CD8-positive, alpha-beta memory T cell (primary cell): ENCODE measurements at regions not wholly inside any gene's neighbourhood (a gene's known extent, or its start where the extent isn't known, plus 50 kb on each side); places are given as distances from the start of the nearest gene placed in this dataset.
"Not testable (repeated sequence)": the region's sequence is repeated elsewhere in the genome, so short reads cannot be mapped to it uniquely, and the experiment has no call there.

Experiments used
- CTCF ChIA-PET: fragments of 350-600 bp; sonication (Branson Sonifier 250); formaldehyde crosslinking; loops from one replicate; lab custom pipeline; 2021; ENCODE audit warnings: antibody characterized with exemption; lab: Charles Lee
- POLR2A ChIA-PET: fragments of 350-600 bp; sonication (Branson Sonifier 250); formaldehyde crosslinking; loops from one replicate; lab custom pipeline; 2021; ENCODE audit warnings: antibody characterized with exemption; lab: Charles Lee
- DNase-seq, 5 donors: peaks; one replicate each; pipeline versions ENCODE4 v3.0.0 to v3.0.0-alpha.2; 2020 to 2022; ENCODE audit warnings: mixed read lengths in 1 of 5
- H3K27ac ChIP-seq: one replicate; pipeline ENCODE4 v1.7.0; 2013; ENCODE audit warnings: low read depth, mild to moderate bottlenecking, low read length, moderate library complexity
- H3K27me3 ChIP-seq: 2 replicates; pipeline ENCODE4 v1.7.0; 2013; ENCODE audit warnings: low read length, mild to moderate bottlenecking; ENCODE audit not compliant: insufficient read depth, poor library complexity, severe bottlenecking
- H3K36me3 ChIP-seq: 2 replicates; pipeline ENCODE4 v1.7.0; 2013; ENCODE audit warnings: mild to moderate bottlenecking, low read length, moderate library complexity; ENCODE audit not compliant: insufficient read depth
- H3K4me1 ChIP-seq: 2 replicates; pipeline ENCODE4 v1.7.0; 2013; ENCODE audit warnings: mild to moderate bottlenecking, low read length, moderate library complexity; ENCODE audit not compliant: insufficient read depth
- H3K4me3 ChIP-seq: 2 replicates; pipeline ENCODE4 v1.7.0; 2013; ENCODE audit warnings: mild to moderate bottlenecking, low read length
- H3K9me3 ChIP-seq: 2 replicates; pipeline ENCODE4 v1.7.0; 2013; ENCODE audit warnings: mild to moderate bottlenecking, low read length
- H3K27ac Mint-ChIP-seq, 8 donors: one replicate each; pipeline ENCODE4 v1.8.0; 2020 to 2021; ENCODE audit warnings: mixed read lengths in 8 of 8, mild to moderate bottlenecking in 6 of 8, inconsistent platforms in 3 of 8, moderate library complexity in 3 of 8
- H3K27me3 Mint-ChIP-seq, 2 donors: one replicate each; pipeline ENCODE4 v1.8.0; 2020 to 2021; ENCODE audit warnings: mixed read lengths in 2 of 2, mild to moderate bottlenecking in 1 of 2, moderate library complexity in 1 of 2
- H3K36me3 Mint-ChIP-seq, 3 donors: one replicate each; pipeline ENCODE4 v1.8.0; 2020 to 2021; ENCODE audit warnings: mixed read lengths in 3 of 3, inconsistent platforms in 1 of 3, mild to moderate bottlenecking in 1 of 3
- H3K4me1 Mint-ChIP-seq, 3 donors: one replicate each; pipeline ENCODE4 v1.8.0; 2020 to 2021; ENCODE audit warnings: mixed read lengths in 3 of 3, inconsistent platforms in 1 of 3, mild to moderate bottlenecking in 1 of 3
- H3K4me3 Mint-ChIP-seq, 7 donors: one replicate each; pipeline ENCODE4 v1.8.0; 2020 to 2021; ENCODE audit warnings: mixed read lengths in 7 of 7, mild to moderate bottlenecking in 6 of 7, moderate library complexity in 4 of 7, inconsistent platforms in 2 of 7
- H3K9me3 Mint-ChIP-seq, 5 donors: one replicate each; pipeline ENCODE4 v1.8.0; 2020 to 2022; ENCODE audit warnings: mixed read lengths in 5 of 5, mild to moderate bottlenecking in 3 of 5, moderate library complexity in 2 of 5, inconsistent platforms in 1 of 5

DNA sequence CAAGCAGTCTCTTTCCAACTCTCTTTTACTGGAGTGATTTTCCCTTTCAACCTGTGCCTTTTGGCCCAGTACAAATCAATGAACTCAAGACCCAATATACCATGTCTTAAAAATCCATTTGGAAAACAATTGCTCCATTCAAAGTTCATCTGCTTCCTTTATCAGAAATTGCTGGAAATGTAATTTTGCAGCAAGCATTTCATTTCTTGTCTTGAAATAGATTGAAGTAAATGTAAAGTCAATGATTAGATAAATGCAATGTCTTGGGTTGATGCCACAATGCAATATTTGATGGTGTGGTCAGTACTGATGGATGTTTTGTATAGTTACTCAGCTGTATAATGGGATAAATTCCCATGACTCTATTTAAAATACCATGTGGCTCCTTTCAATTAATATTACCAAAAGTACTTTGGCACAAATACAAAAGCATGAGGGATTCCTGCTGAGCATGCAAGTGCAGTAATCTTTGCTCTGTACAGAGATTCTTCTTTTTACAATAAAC is 707.7 kb upstream of the NOVA1 start:
- no peaks in the 10 kb centered on the region for H3K27me3 ChIP-seq
- H3K27ac ChIP-seq: no peak overlapping the region
- no peak overlapping the region for H3K4me3 ChIP-seq
- CTCF ChIA-PET: no interaction called here
- DNase-seq: no peak
- Mint-ChIP-seq H3K4me1 (no peaks in the 10 kb centered on the region), H3K27me3 (no peaks in the 10 kb centered on the region), H3K4me3 (no peak overlapping the region), H3K9me3 (peaks cover 13 to 52% (median 22%) of the 10 kb centered on the region in 5 donors), H3K27ac (no peak overlapping the region), H3K36me3 (no peaks in the 10 kb centered on the region)
- POLR2A ChIA-PET: no interaction called here
- no peaks in the 10 kb centered on the region for H3K9me3 ChIP-seq
- H3K4me1 ChIP-seq: no peaks in the 10 kb centered on the region
- no peaks in the 10 kb centered on the region for H3K36me3 ChIP-seq

DNA sequence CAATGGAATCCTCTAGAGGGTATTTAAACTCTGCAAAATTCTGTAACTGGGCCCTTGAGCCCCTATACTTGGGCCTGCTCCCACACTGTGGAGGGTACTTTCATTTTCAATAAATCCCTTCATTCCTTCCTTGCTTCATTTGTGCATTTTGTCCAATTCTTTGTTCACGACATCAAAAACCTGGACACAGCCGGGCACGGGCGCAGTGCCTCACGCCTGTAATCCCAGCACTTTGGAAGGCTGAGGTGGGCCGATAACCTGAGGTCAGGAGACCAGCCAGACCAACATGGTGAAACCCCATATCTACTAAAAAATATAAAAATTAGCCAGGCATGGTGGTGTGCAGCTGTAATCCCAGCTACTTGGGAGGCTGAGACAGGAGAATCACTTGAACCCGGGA is 714.9 kb upstream of the NOVA1 start:
- CTCF ChIA-PET, H3K4me3 Mint-ChIP-seq: not testable (repeated sequence)

DNA sequence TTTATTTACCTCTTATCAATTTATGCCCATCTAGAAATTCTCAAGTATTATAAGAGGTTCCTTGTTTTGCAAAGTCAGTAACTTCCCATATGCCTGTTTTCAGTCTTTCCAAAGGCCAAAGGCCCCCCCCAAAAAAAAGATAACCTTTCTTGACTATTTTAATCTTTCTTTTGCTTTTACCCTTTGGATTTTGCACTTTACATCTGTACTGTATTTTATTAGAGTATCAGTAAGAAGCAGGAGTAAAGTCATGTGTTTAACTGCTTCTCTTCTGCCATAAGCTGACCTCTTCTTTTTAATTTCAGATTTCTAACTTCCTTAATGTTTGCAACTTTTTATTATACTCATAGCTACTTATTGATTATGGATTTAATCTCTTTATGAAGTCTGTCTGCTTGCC is 716.4 kb upstream of the NOVA1 start:
- no peak for DNase-seq
- Histone ChIP-seq H3K4me3 (no peak overlapping the region), H3K4me1 (no peaks in the 10 kb centered on the region), H3K27ac (no peak overlapping the region), H3K27me3 (no peaks in the 10 kb centered on the region), H3K36me3 (no peaks in the 10 kb centered on the region), H3K9me3 (no peaks in the 10 kb centered on the region)
- Mint-ChIP-seq H3K36me3 (peaks cover 0 to 2% (median 0%) of the 10 kb centered on the region in 3 donors), H3K4me3 (no peak overlapping the region), H3K27me3 (no peaks in the 10 kb centered on the region), H3K27ac (no peak overlapping the region), H3K4me1 (no peaks in the 10 kb centered on the region), H3K9me3 (peaks cover 5 to 21% (median 17%) of the 10 kb centered on the region in 5 donors)
- POLR2A ChIA-PET: no interaction called here
- CTCF ChIA-PET: no interaction called here

More for the DNA sequence above, 714.9 kb upstream of the NOVA1 start:
- H3K4me1 ChIP-seq, H3K4me3 ChIP-seq, H3K27ac Mint-ChIP-seq, POLR2A ChIA-PET, H3K27ac ChIP-seq, H3K4me1 Mint-ChIP-seq, H3K36me3 Mint-ChIP-seq, H3K36me3 ChIP-seq, DNase-seq, H3K27me3 ChIP-seq, H3K27me3 Mint-ChIP-seq, H3K9me3 ChIP-seq: not testable (repeated sequence)
- peaks cover 13 to 30% (median 21%) of the 10 kb centered on the region in 5 donors for H3K9me3 Mint-ChIP-seq

DNA sequence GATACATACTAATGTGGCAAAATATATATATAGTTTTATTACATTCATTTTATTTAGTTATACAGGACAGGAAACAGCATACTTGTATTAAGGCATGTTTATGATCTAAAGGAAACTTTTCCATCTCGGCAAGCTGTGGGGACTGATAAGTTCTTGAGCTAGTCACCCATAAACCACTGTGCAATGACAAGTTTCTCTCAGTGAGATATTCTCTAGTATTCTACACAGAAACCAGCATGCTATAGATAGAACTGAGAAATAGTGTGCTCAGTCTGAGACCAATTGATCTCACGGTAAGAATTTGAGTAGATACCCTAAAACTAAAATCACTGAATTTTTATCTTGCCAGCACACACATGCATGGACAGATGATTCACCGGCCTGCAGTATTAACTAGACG is 717.6 kb upstream of the NOVA1 start:
- no peak for DNase-seq
- Histone ChIP-seq H3K4me3 (no peak overlapping the region), H3K9me3 (no peaks in the 10 kb centered on the region), H3K4me1 (no peaks in the 10 kb centered on the region), H3K36me3 (no peaks in the 10 kb centered on the region), H3K27me3 (no peaks in the 10 kb centered on the region), H3K27ac (no peak overlapping the region)
- POLR2A ChIA-PET: no interaction called here
- H3K27ac Mint-ChIP-seq: no peak overlapping the region
- H3K9me3 Mint-ChIP-seq: peaks cover 5 to 19% (median 8%) of the 10 kb centered on the region in 5 donors
- CTCF ChIA-PET: no interaction called here
- H3K36me3 Mint-ChIP-seq: peaks cover 0 to 2% (median 0%) of the 10 kb centered on the region in 3 donors
- H3K4me3 Mint-ChIP-seq: no peak overlapping the region
- no peaks in the 10 kb centered on the region for H3K27me3 Mint-ChIP-seq
- H3K4me1 Mint-ChIP-seq: no peaks in the 10 kb centered on the region

DNA sequence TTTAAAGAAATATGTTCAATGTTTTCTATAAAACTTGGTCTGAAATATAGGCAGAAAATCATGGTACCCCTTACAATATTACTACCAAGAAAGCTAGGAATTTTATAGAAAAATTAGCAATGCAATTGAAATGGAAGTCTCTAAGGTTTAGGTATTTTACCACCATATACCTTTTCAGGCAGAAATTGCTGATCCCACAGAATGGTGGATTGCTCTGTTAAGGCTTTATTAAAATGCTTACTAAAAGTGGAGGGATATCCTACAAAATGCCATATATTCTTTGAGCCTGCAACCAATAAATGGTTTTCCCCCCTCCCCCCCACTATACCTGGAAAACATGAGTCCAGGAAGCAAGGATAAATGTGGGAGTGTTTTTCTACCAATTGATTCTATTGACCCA is 718.1 kb upstream of the NOVA1 start:
- H3K4me1 Mint-ChIP-seq: no peaks in the 10 kb centered on the region
- H3K4me1 ChIP-seq: no peaks in the 10 kb centered on the region
- H3K27ac Mint-ChIP-seq: no peak overlapping the region
- ChIA-PET POLR2A (no interaction called here), CTCF (no interaction called here)
- no peak for DNase-seq
- no peaks in the 10 kb centered on the region for H3K27me3 ChIP-seq
- H3K4me3 Mint-ChIP-seq: no peak overlapping the region
- no peak overlapping the region for H3K27ac ChIP-seq
- H3K9me3 ChIP-seq: no peaks in the 10 kb centered on the region
- H3K36me3 ChIP-seq: no peaks in the 10 kb centered on the region
- H3K4me3 ChIP-seq: no peak overlapping the region
- H3K36me3 Mint-ChIP-seq: peaks cover 0 to 2% (median 0%) of the 10 kb centered on the region in 3 donors
- H3K27me3 Mint-ChIP-seq: no peaks in the 10 kb centered on the region
- peaks cover 5 to 19% (median 8%) of the 10 kb centered on the region in 5 donors for H3K9me3 Mint-ChIP-seq

DNA sequence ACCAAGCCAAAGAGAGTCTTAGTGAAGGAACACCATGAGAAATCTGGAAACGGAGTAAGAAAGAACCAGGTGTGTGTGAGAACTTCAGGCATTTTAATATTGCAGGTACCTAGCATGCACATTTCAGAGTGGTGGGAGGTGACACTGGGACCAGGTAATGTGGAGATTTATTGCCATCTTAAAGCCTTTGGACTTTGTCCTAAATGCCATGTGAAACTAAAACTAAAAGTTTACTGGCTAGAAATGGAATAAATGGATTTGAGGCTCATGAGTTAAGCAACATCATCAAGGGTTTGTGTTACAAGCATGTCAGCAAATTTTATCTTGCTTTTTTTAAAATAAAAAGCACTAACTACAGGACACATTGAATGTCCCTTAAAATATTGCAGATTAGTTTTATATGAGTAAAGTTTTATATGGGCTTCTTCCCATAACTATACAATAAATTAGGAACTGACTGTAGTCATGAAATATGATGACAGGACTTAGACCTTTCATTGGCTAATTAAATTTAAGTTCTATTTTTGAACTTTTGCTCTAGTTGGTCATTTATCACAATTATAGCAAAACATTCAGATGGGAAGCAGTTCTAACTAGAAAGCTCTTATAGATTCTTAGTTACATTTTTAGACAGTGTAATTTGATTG is 721.1 kb upstream of the NOVA1 start:
- Histone ChIP-seq H3K36me3 (no peaks in the 10 kb centered on the region), H3K4me3 (no peak overlapping the region), H3K9me3 (no peaks in the 10 kb centered on the region), H3K27ac (no peak overlapping the region), H3K27me3 (no peaks in the 10 kb centered on the region), H3K4me1 (no peaks in the 10 kb centered on the region)
- POLR2A ChIA-PET: no interaction called here
- H3K36me3 Mint-ChIP-seq: no peaks in the 10 kb centered on the region
- H3K4me1 Mint-ChIP-seq: no peaks in the 10 kb centered on the region
- H3K27me3 Mint-ChIP-seq: no peaks in the 10 kb centered on the region
- no peak overlapping the region for H3K27ac Mint-ChIP-seq
- peaks cover 3 to 20% (median 15%) of the 10 kb centered on the region in 5 donors for H3K9me3 Mint-ChIP-seq
- no peak overlapping the region for H3K4me3 Mint-ChIP-seq
- DNase-seq: no peak
- CTCF ChIA-PET: no interaction called here

DNA sequence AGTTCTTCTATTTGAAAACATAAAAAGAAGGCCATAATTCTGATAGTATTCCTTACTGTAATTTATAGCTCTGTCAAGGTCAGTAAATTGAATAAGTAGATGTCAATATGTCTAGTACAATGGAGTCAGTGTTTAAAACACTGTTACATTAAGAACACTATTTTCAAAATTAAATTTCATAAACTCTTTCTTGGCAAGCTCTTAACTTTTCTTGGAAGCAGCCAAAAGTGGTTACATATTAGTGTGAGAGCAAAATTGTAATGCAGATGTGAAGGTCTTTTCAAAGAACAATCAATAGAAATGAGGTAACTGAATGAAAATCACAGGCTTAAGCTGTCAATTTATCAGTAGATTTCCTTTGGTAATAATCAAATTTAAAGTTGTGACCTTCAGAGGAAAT is 722.4 kb upstream of the NOVA1 start:
- no peaks in the 10 kb centered on the region for H3K27me3 ChIP-seq
- Mint-ChIP-seq H3K4me3 (no peak overlapping the region), H3K27me3 (no peaks in the 10 kb centered on the region), H3K9me3 (peaks cover 4 to 20% (median 12%) of the 10 kb centered on the region in 5 donors), H3K27ac (no peak overlapping the region), H3K36me3 (no peaks in the 10 kb centered on the region), H3K4me1 (no peaks in the 10 kb centered on the region)
- ChIA-PET CTCF (no interaction called here), POLR2A (no interaction called here)
- DNase-seq: no peak
- no peak overlapping the region for H3K27ac ChIP-seq
- no peaks in the 10 kb centered on the region for H3K36me3 ChIP-seq
- peaks cover 4% of the 10 kb centered on the region for H3K9me3 ChIP-seq
- H3K4me3 ChIP-seq: no peak overlapping the region
- H3K4me1 ChIP-seq: no peaks in the 10 kb centered on the region

DNA sequence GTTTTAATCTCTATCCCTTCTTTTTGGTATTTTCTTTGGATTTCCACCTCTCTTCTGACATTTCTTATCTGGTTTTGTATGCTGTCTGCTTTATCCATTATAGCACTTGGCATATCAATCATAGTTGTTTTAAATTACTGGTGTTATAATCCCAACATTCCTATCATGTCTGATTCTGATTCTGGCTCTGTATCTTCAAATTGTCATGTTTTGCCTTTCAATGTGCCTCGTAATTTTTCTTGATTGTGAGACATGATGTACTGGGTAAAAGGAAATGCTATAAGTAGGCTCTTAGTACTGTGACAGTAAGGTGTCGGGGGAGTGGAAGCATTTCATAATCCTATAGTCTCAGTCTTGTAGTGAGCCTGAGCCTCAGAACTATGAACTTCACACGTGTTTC is 729.3 kb upstream of the NOVA1 start:
- Mint-ChIP-seq H3K27ac (no peak overlapping the region), H3K27me3 (no peaks in the 10 kb centered on the region), H3K4me1 (no peaks in the 10 kb centered on the region), H3K9me3 (peaks cover 15 to 44% (median 34%) of the 10 kb centered on the region in 5 donors), H3K36me3 (no peaks in the 10 kb centered on the region), H3K4me3 (no peak overlapping the region)
- no peak overlapping the region for H3K27ac ChIP-seq
- H3K4me3 ChIP-seq: no peak overlapping the region
- H3K9me3 ChIP-seq: peaks cover 9% of the 10 kb centered on the region
- H3K36me3 ChIP-seq: no peaks in the 10 kb centered on the region
- DNase-seq: no peak
- ChIA-PET CTCF (no interaction called here), POLR2A (no interaction called here)
- no peaks in the 10 kb centered on the region for H3K4me1 ChIP-seq
- H3K27me3 ChIP-seq: no peaks in the 10 kb centered on the region
